Hepatocyte (in vitro differentiated cells): ENCODE measurements at regions not wholly inside any gene's neighbourhood (a gene's known extent, or its start where the extent isn't known, plus 50 kb on each side); places are given as distances from the start of the nearest gene placed in this dataset.

Source experiments
- EZH2 ChIP-seq: fragments of 200-600 bp; sonication (generic); IDR thresholded peaks from 2 replicates; pipeline ENCODE4 v1.6.1; 2016; ENCODE audit warnings: antibody characterized with exemption, mild to moderate bottlenecking, borderline replicate concordance
- EZH2phosphoT487 ChIP-seq: fragments of 200-600 bp; sonication (generic); IDR thresholded peaks from one replicate; pipeline ENCODE4 v1.6.1; 2018; ENCODE audit warnings: antibody characterized with exemption, mild to moderate bottlenecking, low read depth, moderate library complexity; ENCODE audit not compliant: unreplicated experiment, severe bottlenecking
- TF ChIP-seq, protein P1 (sequence below): fragments of 200-600 bp; sonication (generic); IDR thresholded peaks from 2 replicates; pipeline ENCODE4 v1.5.1; 2016; ENCODE audit warnings: antibody characterized with exemption, mild to moderate bottlenecking; ENCODE audit not compliant: poor library complexity

DNA sequence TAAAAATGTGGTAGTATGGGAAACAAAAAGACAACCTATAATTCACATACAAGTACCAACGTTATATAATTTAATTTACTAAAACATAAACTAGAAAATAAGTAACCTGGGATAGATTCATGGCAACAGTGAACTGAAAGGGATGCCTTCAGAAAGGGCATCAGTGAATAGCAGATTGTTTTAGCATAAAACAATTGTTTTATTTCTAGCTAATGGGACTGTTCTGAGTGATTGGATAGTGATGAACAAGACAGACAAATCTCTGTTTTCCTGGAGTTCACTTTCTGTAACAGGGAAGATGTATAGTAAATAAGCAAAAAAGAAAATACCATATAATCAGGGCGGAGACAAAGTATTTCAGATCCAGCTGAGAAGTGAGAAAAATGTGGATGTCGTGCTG, 379.1 kb upstream of the SPOCK3 start:
- TF ChIP-seq EZH2 (no peak), EZH2phosphoT487 (no peak)
- TF ChIP-seq, protein P1, sequence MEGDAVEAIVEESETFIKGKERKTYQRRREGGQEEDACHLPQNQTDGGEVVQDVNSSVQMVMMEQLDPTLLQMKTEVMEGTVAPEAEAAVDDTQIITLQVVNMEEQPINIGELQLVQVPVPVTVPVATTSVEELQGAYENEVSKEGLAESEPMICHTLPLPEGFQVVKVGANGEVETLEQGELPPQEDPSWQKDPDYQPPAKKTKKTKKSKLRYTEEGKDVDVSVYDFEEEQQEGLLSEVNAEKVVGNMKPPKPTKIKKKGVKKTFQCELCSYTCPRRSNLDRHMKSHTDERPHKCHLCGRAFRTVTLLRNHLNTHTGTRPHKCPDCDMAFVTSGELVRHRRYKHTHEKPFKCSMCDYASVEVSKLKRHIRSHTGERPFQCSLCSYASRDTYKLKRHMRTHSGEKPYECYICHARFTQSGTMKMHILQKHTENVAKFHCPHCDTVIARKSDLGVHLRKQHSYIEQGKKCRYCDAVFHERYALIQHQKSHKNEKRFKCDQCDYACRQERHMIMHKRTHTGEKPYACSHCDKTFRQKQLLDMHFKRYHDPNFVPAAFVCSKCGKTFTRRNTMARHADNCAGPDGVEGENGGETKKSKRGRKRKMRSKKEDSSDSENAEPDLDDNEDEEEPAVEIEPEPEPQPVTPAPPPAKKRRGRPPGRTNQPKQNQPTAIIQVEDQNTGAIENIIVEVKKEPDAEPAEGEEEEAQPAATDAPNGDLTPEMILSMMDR = no peak
